IMR-90 (cell line): ENCODE measurements at regions not wholly inside any gene's neighbourhood (a gene's known extent, or its start where the extent isn't known, plus 50 kb on each side); places are given as distances from the start of the nearest gene placed in this dataset.

ENCODE experiments used
- ATAC-seq: fragments of 200-7000 bp; cut with Tn5 transposase; 2 replicates; pipeline ENCODE4 v1.9.1; 2020; ENCODE audit warnings: low read depth, mild to moderate bottlenecking, moderate library complexity
- BruUV-seq: library from RNA; stranded (reverse); fragments of 400-500 nt; replicated peaks from 2 replicates; lab custom pipeline; 2021; lab: Mats Ljungman, UMichigan
- CTCF ChIA-PET: fragments of 300-600 bp; formaldehyde crosslinking; extraction: SDS; loops from one replicate; lab custom pipeline; 2021; ENCODE audit warnings: antibody characterized with exemption; lab: Yijun Ruan, JAX
- POLR2A ChIA-PET: fragments of 300-600 bp; sonication (Branson Sonifier 250); formaldehyde crosslinking; loops from one replicate; lab custom pipeline; 2022; ENCODE audit warnings: antibody characterized with exemption; ENCODE audit not compliant: unreplicated experiment; lab: Charles Lee
- DNase-seq: peaks from one replicate; pipeline ENCODE4 v3.0.0; 2013
- H2AFZ ChIP-seq: replicated peaks from 2 replicates; pipeline ENCODE3; 2013; ENCODE audit warnings: low read length, mild to moderate bottlenecking; ENCODE audit not compliant: poor library complexity
- H2AK5ac ChIP-seq: 2 replicates; pipeline ENCODE4 v1.6.1; 2013; ENCODE audit warnings: low read depth, low read length, inconsistent platforms
- H2AK9ac ChIP-seq: replicated peaks from 2 replicates; pipeline ENCODE3; 2013; ENCODE audit warnings: mild to moderate bottlenecking, low read depth, low read length, moderate library complexity; ENCODE audit not compliant: poor library complexity
- H2BK120ac ChIP-seq: 2 replicates; pipeline ENCODE4 v1.6.1; 2013; ENCODE audit warnings: low read depth, low read length, inconsistent platforms
- H2BK15ac ChIP-seq: 3 replicates; pipeline ENCODE4 v1.6.1; 2013; ENCODE audit warnings: low read depth, low read length, inconsistent platforms
- H2BK20ac ChIP-seq: 2 replicates; pipeline ENCODE4 v1.6.1; 2013; ENCODE audit warnings: low read depth, mild to moderate bottlenecking, inconsistent platforms, low read length, moderate library complexity
- H2BK5ac ChIP-seq: 2 replicates; pipeline ENCODE4 v1.6.1; 2013; ENCODE audit warnings: mild to moderate bottlenecking, low read depth, low read length, inconsistent platforms; ENCODE audit not compliant: poor library complexity, severe bottlenecking
- H3K14ac ChIP-seq: replicated peaks from 2 replicates; pipeline ENCODE4 v1.6.1; 2013; ENCODE audit warnings: low read depth, low read length, inconsistent platforms
- H3K18ac ChIP-seq: 2 replicates; pipeline ENCODE4 v1.6.1; 2013; ENCODE audit warnings: low read depth, low read length, control low read depth
- H3K23ac ChIP-seq: 2 replicates; pipeline ENCODE4 v1.6.1; 2013; ENCODE audit warnings: low read depth, low read length, inconsistent platforms
- H3K27ac ChIP-seq: 2 replicates; pipeline ENCODE4 v1.5.1; 2013; ENCODE audit warnings: mild to moderate bottlenecking, control low read depth, low read length; ENCODE audit not compliant: insufficient read depth
- H3K27me3 ChIP-seq: 2 replicates; pipeline ENCODE4 v1.6.1; 2013; ENCODE audit warnings: low read length; ENCODE audit not compliant: control insufficient read depth, insufficient read depth
- H3K36me3 ChIP-seq: 2 replicates; pipeline ENCODE4 v1.6.1; 2013; ENCODE audit warnings: low read length, mixed read lengths; ENCODE audit not compliant: control insufficient read depth, insufficient read depth
- H3K4ac ChIP-seq: 2 replicates; pipeline ENCODE4 v1.6.1; 2013; ENCODE audit warnings: low read depth, low read length, inconsistent platforms
- H3K4me1 ChIP-seq: 2 replicates; pipeline ENCODE4 v1.6.1; 2013; ENCODE audit warnings: low read length, mixed read lengths; ENCODE audit not compliant: control insufficient read depth, insufficient read depth
- H3K4me2 ChIP-seq: 2 replicates; pipeline ENCODE4 v1.6.1; 2013; ENCODE audit warnings: low read depth, mild to moderate bottlenecking, control low read depth, low read length, moderate library complexity
- H3K4me3 ChIP-seq: 2 replicates; pipeline ENCODE4 v1.5.1; 2013; ENCODE audit warnings: low read depth, mild to moderate bottlenecking, control low read depth, low read length, moderate library complexity; ENCODE audit not compliant: insufficient read depth
- H3K56ac ChIP-seq: 2 replicates; pipeline ENCODE4 v1.6.1; 2013; ENCODE audit warnings: low read length, inconsistent platforms; ENCODE audit not compliant: insufficient read depth; ENCODE audit errors: extremely low read depth
- H3K79me1 ChIP-seq, 2 experiments: 2 replicates each; pipeline ENCODE4 v1.6.1; 2013; ENCODE audit warnings: low read length in 2 of 2, inconsistent platforms in 1 of 2, low read depth in 1 of 2
- H3K9ac ChIP-seq: 2 replicates; pipeline ENCODE4 v1.6.1; 2013; ENCODE audit warnings: low read depth, low read length, control low read depth
- H3K9me1 ChIP-seq: 2 replicates; pipeline ENCODE4 v1.6.1; 2013; ENCODE audit warnings: low read length, inconsistent platforms; ENCODE audit not compliant: insufficient read depth
- H3K9me3 ChIP-seq: 2 replicates; pipeline ENCODE4 v1.6.1; 2013; ENCODE audit warnings: low read length; ENCODE audit not compliant: control insufficient read depth, insufficient read depth
- H4K20me1 ChIP-seq: 2 replicates; pipeline ENCODE4 v1.6.1; 2013; ENCODE audit warnings: low read length, inconsistent platforms; ENCODE audit not compliant: insufficient read depth
- H4K5ac ChIP-seq: 2 replicates; pipeline ENCODE4 v1.6.1; 2013; ENCODE audit warnings: mild to moderate bottlenecking, low read depth, low read length, control low read depth
- H4K8ac ChIP-seq, 2 experiments: 2 replicates each; pipeline ENCODE4 v1.6.1; 2013; ENCODE audit warnings: low read depth in 2 of 2, low read length in 2 of 2, control low read depth in 1 of 2, inconsistent platforms in 1 of 2
- H4K91ac ChIP-seq: 2 replicates; pipeline ENCODE4 v1.6.1; 2013; ENCODE audit warnings: low read depth, low read length, inconsistent platforms; ENCODE audit not compliant: insufficient read depth
- BHLHE40 ChIP-seq: fragments of 150-350 bp; IDR thresholded peaks from 2 replicates; pipeline ENCODE4 v1.6.1; 2016; ENCODE audit warnings: mild to moderate bottlenecking, low read depth, low read length
- CHD1 ChIP-seq: IDR thresholded peaks from 2 replicates; pipeline ENCODE4 v1.6.1; 2012; ENCODE audit warnings: low read depth, low read length, improper control_type of control experiment
- ELK1 ChIP-seq: fragments of 150-350 bp; IDR thresholded peaks from 2 replicates; pipeline ENCODE4 v1.6.1; 2016; ENCODE audit warnings: low read depth, mild to moderate bottlenecking, low read length, moderate library complexity, borderline replicate concordance
- FOS ChIP-seq: fragments of 150-350 bp; IDR thresholded peaks from 2 replicates; pipeline ENCODE4 v1.6.1; 2016; ENCODE audit warnings: low read depth, low read length
- MAFK ChIP-seq: IDR thresholded peaks from 2 replicates; pipeline ENCODE4 v1.6.1; 2012; ENCODE audit warnings: low read depth, low read length, improper control_type of control experiment
- MAZ ChIP-seq: IDR thresholded peaks from 2 replicates; pipeline ENCODE4 v1.6.1; 2012; ENCODE audit warnings: low read depth, mild to moderate bottlenecking, low read length, improper control_type of control experiment, moderate library complexity, borderline replicate concordance
- MXI1 ChIP-seq: IDR thresholded peaks from 2 replicates; pipeline ENCODE4 v1.6.1; 2012; ENCODE audit warnings: low read depth, mild to moderate bottlenecking, low read length, moderate library complexity, borderline replicate concordance
- NFE2L2 ChIP-seq: fragments of 150-350 bp; IDR thresholded peaks from 2 replicates; pipeline ENCODE4 v1.6.1; 2016; ENCODE audit warnings: low read depth, mild to moderate bottlenecking, low read length
- POLR2A ChIP-seq: IDR thresholded peaks from 2 replicates; pipeline ENCODE4 v1.6.1; 2012; ENCODE audit warnings: mild to moderate bottlenecking, low read depth, low read length
- RAD21 ChIP-seq: IDR thresholded peaks from 2 replicates; pipeline ENCODE4 v1.6.1; 2012; ENCODE audit warnings: low read length, improper control_type of control experiment
- RCOR1 ChIP-seq: IDR thresholded peaks from 2 replicates; pipeline ENCODE4 v1.6.1; 2012; ENCODE audit warnings: mild to moderate bottlenecking, low read length, improper control_type of control experiment; ENCODE audit not compliant: insufficient replicate concordance
- RFX5 ChIP-seq: IDR thresholded peaks from 2 replicates; pipeline ENCODE4 v1.8.0; 2012; ENCODE audit warnings: low read depth, mild to moderate bottlenecking, low read length, moderate library complexity
- SMC3 ChIP-seq: fragments of 150-350 bp; IDR thresholded peaks from 2 replicates; pipeline ENCODE4 v1.6.1; 2016; ENCODE audit warnings: low read depth, mild to moderate bottlenecking, antibody characterized with exemption, low read length, moderate library complexity
- WGBS, 2 experiments: methylation state at CpG; one replicate each; pipeline versions ENCODE4 v1.1.5 to v1.1.7; 2013; ENCODE audit warnings: missing lambda C conversion rate in 2 of 2; ENCODE audit not compliant: insufficient read length in 1 of 2; ENCODE audit errors: extremely low coverage in 2 of 2; 5-methylcytosine and 5-hydroxymethylcytosine counted together
- dilution Hi-C: fragments of 300-500 bp; cut with HindIII; formaldehyde crosslinking; loops from one replicate; pipeline ENCODE4 v1.14.3; 2018; ENCODE audit warnings: low sequenced_read_pairs; ENCODE audit not compliant: unreplicated experiment
- in situ Hi-C: fragments of 300-500 bp; cut with MboI; formaldehyde crosslinking; loops from 3 replicates; pipeline ENCODE4 v1.14.3; 2019; ENCODE audit warnings: low sequenced_read_pairs, inconsistent platforms, mixed read lengths
- intact Hi-C: fragments of 100-400 bp; cut with micrococcal nuclease; formaldehyde crosslinking; loops from 2 replicates; pipeline ENCODE4 v1.10.0; 2022
- TF ChIP-seq, protein P1 (sequence below): conservative IDR thresholded peaks from 2 replicates; pipeline ENCODE4 v1.5.1; 2012; ENCODE audit warnings: mild to moderate bottlenecking, low read depth, low read length, improper control_type of control experiment

DNA sequence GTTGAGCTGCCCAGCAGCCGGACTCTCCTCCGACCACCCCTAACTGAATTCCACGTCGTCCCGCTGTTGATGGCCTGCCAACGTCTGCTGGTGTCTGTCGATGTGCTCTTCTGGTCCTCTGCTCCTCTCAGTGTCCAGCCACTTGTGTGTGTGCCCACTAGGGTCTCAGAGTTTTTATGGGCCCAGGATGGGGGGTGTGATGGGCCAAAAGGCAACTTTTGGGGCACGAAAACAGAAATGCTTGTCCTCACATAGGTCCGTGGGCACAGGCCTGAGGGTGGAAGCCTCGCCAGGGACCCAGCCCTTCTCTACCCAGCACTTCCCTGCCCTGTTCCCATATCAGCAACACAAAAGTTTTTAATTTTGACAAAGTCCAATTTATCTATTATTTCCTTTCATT, 85.7 kb upstream of the RUFY1 start:
- Histone ChIP-seq H3K9ac (no peak overlapping the region), H3K56ac (no peak overlapping the region), H2AK5ac (no peak overlapping the region), H3K79me1 (no peaks in the 10 kb centered on the region), H3K4me1 (no peaks in the 10 kb centered on the region), H4K20me1 (no peaks in the 10 kb centered on the region), H3K9me3 (no peaks in the 10 kb centered on the region), H2BK5ac (no peak overlapping the region), H2AFZ (no peak overlapping the region), H3K4ac (no peak overlapping the region), H2BK20ac (no peak overlapping the region), H2BK15ac (no peak overlapping the region), H3K23ac (no peak overlapping the region), H3K4me3 (no peak overlapping the region), H3K27me3 (no peaks in the 10 kb centered on the region; the same call in 1 of the 2 replicates), H4K8ac (no peak overlapping the region), H4K5ac (no peak overlapping the region), H2BK120ac (no peak overlapping the region), H4K91ac (no peak overlapping the region), H3K14ac (no peak overlapping the region), H3K18ac (no peak overlapping the region), H3K27ac (no peak overlapping the region), H3K9me1 (no peaks in the 10 kb centered on the region), H2AK9ac (no peak overlapping the region), H3K36me3 (no peaks in the 10 kb centered on the region), H3K4me2 (no peak overlapping the region)
- ATAC-seq (no peak), DNase-seq (no peak)
- TF ChIP-seq SMC3 (no peak), MAZ (no peak), MAFK (no peak), POLR2A (no peak), RAD21 (no peak), BHLHE40 (no peak), FOS (no peak), RCOR1 (no peak), RFX5 (no peak), ELK1 (no peak), CHD1 (no peak), MXI1 (no peak), NFE2L2 (no peak)
- TF ChIP-seq, protein P1, sequence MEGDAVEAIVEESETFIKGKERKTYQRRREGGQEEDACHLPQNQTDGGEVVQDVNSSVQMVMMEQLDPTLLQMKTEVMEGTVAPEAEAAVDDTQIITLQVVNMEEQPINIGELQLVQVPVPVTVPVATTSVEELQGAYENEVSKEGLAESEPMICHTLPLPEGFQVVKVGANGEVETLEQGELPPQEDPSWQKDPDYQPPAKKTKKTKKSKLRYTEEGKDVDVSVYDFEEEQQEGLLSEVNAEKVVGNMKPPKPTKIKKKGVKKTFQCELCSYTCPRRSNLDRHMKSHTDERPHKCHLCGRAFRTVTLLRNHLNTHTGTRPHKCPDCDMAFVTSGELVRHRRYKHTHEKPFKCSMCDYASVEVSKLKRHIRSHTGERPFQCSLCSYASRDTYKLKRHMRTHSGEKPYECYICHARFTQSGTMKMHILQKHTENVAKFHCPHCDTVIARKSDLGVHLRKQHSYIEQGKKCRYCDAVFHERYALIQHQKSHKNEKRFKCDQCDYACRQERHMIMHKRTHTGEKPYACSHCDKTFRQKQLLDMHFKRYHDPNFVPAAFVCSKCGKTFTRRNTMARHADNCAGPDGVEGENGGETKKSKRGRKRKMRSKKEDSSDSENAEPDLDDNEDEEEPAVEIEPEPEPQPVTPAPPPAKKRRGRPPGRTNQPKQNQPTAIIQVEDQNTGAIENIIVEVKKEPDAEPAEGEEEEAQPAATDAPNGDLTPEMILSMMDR, result no peak
- CTCF ChIA-PET, result no interaction called here
- intact Hi-C loops, result no loop called here
- POLR2A ChIA-PET, result no interaction called here
- WGBS, 2 experiments, result no CpG with 5 or more reads among the region's 10 CpGs
- in situ Hi-C loops, result no loop called here
- BruUV-seq, result no TSS peak
- dilution Hi-C loops, result no loop called here
